SK-N-SH (cell line): ENCODE measurements at regions not wholly inside any gene's neighbourhood (a gene's known extent, or its start where the extent isn't known, plus 50 kb on each side); places are given as distances from the start of the nearest gene placed in this dataset.

ENCODE experiments used
- CTCF ChIA-PET: fragments of 300-600, 350-600 bp; formaldehyde crosslinking; extraction: SDS; loops from one replicate; lab custom pipeline; 2021; lab: Yijun Ruan, JAX
- POLR2A ChIA-PET: fragments of 350-600 bp; sonication (Branson Sonifier 250); formaldehyde crosslinking; extraction: SDS; loops from one replicate; lab custom pipeline; 2020; ENCODE audit warnings: antibody characterized with exemption, inconsistent platforms; lab: Yijun Ruan, JAX
- DNase-seq: peaks from one replicate; pipeline ENCODE4 v3.0.0; 2012
- H2AFZ ChIP-seq: fragments of 200-600 bp; sonication (generic); 2 replicates; pipeline ENCODE4 v1.8.1; 2016; ENCODE audit warnings: antibody characterized with exemption, mild to moderate bottlenecking, low read depth
- H3F3A ChIP-seq: fragments of 200-600 bp; sonication (generic); replicated peaks from 2 replicates; pipeline ENCODE3; 2016; ENCODE audit warnings: antibody characterized with exemption, mild to moderate bottlenecking; ENCODE audit not compliant: insufficient read depth
- H3K27ac ChIP-seq, 2 experiments: fragments of 200-500 bp in 1 of 2; fragments of 200-600 bp in 1 of 2; sonication (Bioruptor generic) in 1 of 2; sonication (generic), shearing (Covaris generic) in 1 of 2; 2 replicates each; pipeline versions ENCODE4 v1.5.1 to v1.6.1; 2014 to 2016; ENCODE audit warnings: low read depth in 2 of 2, inconsistent platforms in 1 of 2, low read length in 1 of 2, mild to moderate bottlenecking in 1 of 2, mixed read lengths in 1 of 2
- H3K27me3 ChIP-seq: fragments of 200-600 bp; sonication (generic), shearing (Covaris generic); 2 replicates; pipeline ENCODE4 v1.6.1; 2016; ENCODE audit warnings: mixed run types; ENCODE audit not compliant: insufficient read depth
- H3K36me3 ChIP-seq, 2 experiments: fragments of 200-500 bp in 1 of 2; fragments of 200-600 bp in 1 of 2; sonication (Bioruptor generic) in 1 of 2; sonication (generic) in 1 of 2; replicated peaks in 1 of 2; 2 replicates each; pipeline versions ENCODE3 to v1.5.1; 2014 to 2016; ENCODE audit warnings: low read length in 1 of 2, mild to moderate bottlenecking in 1 of 2; ENCODE audit not compliant: insufficient read depth in 2 of 2, control insufficient read depth in 1 of 2
- H3K4me1 ChIP-seq, 2 experiments: fragments of 200-500 bp in 1 of 2; fragments of 200-600 bp in 1 of 2; sonication (Bioruptor generic) in 1 of 2; sonication (generic), shearing (Covaris generic) in 1 of 2; 2 replicates each; pipeline versions ENCODE4 v1.5.1 to v1.6.1; 2014 to 2016; ENCODE audit warnings: low read depth in 1 of 2, low read length in 1 of 2, mixed run types in 1 of 2; ENCODE audit not compliant: insufficient read depth in 2 of 2, control insufficient read depth in 1 of 2
- H3K4me2 ChIP-seq: fragments of 200-600 bp; sonication (generic), shearing (Covaris generic); 2 replicates; pipeline ENCODE4 v1.6.1; 2017; ENCODE audit warnings: mixed run types
- H3K4me3 ChIP-seq, 2 experiments: fragments of 200-500 bp in 1 of 2; fragments of 200-600 bp in 1 of 2; sonication (Bioruptor generic) in 1 of 2; sonication (generic), shearing (Covaris generic) in 1 of 2; 2 replicates each; pipeline versions ENCODE4 v1.5.1 to v1.8.1; 2014 to 2016; ENCODE audit warnings: low read depth in 2 of 2, inconsistent platforms in 1 of 2, low read length in 1 of 2, mild to moderate bottlenecking in 1 of 2, mixed read lengths in 1 of 2, moderate library complexity in 1 of 2
- H3K79me2 ChIP-seq: fragments of 200-600 bp; sonication (generic); 2 replicates; pipeline ENCODE4 v1.8.1; 2017; ENCODE audit warnings: mild to moderate bottlenecking; ENCODE audit not compliant: insufficient read depth
- H3K9ac ChIP-seq: fragments of 200-600 bp; sonication (generic); 2 replicates; pipeline ENCODE4 v1.6.1; 2017; ENCODE audit warnings: mixed run types
- H3K9me2 ChIP-seq: fragments of 200-600 bp; sonication (generic); 2 replicates; pipeline ENCODE4 v1.6.1; 2017; ENCODE audit warnings: mixed run types
- H3K9me3 ChIP-seq: fragments of 200-600 bp; sonication (generic); 2 replicates; pipeline ENCODE4 v1.6.1; 2017; ENCODE audit warnings: mixed run types, mild to moderate bottlenecking, moderate library complexity
- H4K20me1 ChIP-seq: fragments of 200-600 bp; sonication (generic); 2 replicates; pipeline ENCODE4 v1.6.1; 2017; ENCODE audit warnings: mild to moderate bottlenecking, mixed run types; ENCODE audit not compliant: insufficient read depth
- CHD2 ChIP-seq: fragments of 150-350 bp; IDR thresholded peaks from 2 replicates; pipeline ENCODE4 v1.6.1; 2018; ENCODE audit warnings: low read length; ENCODE audit not compliant: partially characterized antibody
- JUND ChIP-seq: IDR thresholded peaks from 2 replicates; pipeline ENCODE4 v1.4.0; 2012
- MXI1 ChIP-seq: IDR thresholded peaks from 2 replicates; pipeline ENCODE4 v1.6.1; 2012; ENCODE audit warnings: mild to moderate bottlenecking, low read depth, low read length, improper control_type of control experiment
- SMC3 ChIP-seq: IDR thresholded peaks from 2 replicates; pipeline ENCODE4 v1.6.1; 2012; ENCODE audit warnings: low read depth, low read length, improper control_type of control experiment
- TAF1 ChIP-seq: IDR thresholded peaks from 2 replicates; pipeline ENCODE4 v1.6.1; 2012; ENCODE audit warnings: low read depth, mild to moderate bottlenecking, low read length, moderate library complexity, borderline replicate concordance
- WGBS: methylation state at CpG from one replicate; pipeline ENCODE4 v1.1.6; 2017; ENCODE audit warnings: low lambda C conversion rate; 5-methylcytosine and 5-hydroxymethylcytosine counted together
- TF ChIP-seq, protein P1 (sequence below): IDR thresholded peaks from 2 replicates; pipeline ENCODE4 v1.4.0; 2012; ENCODE audit warnings: low read depth, borderline replicate concordance
- TF ChIP-seq, protein P2 (sequence below): IDR thresholded peaks from 2 replicates; pipeline ENCODE4; 2012
- TF ChIP-seq, protein P3 (sequence below): fragments of 200-600 bp; sonication (generic); IDR thresholded peaks from 2 replicates; pipeline ENCODE4 v1.6.1; 2017; ENCODE audit warnings: antibody characterized with exemption, mild to moderate bottlenecking, moderate library complexity

DNA sequence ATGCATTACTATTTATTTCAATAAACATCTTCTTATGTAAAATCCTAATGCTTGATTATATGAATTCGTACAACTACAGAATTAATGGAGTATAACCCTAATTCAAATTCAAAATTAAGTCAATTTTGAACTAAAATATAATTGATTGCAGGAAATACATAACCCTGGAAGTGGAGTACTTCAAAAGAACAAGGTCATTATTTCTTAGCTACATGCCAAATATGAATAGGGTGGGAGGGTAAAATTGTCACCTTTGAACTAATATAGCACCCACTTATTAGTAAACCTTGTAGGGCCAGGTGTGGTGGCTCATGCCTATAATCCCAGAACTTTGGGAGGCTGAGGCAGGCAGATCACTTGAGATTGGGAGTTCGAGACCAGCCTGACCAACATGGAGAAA lies 895.4 kb upstream of the ACVR2A start:
- Histone ChIP-seq H3K79me2 (no peaks in the 10 kb centered on the region), H3K27ac (no peak overlapping the region), H3K4me3 (no peak overlapping the region), H3K9me2 (no peaks in the 10 kb centered on the region), H3K36me3 (no peaks in the 10 kb centered on the region), H3K9me3 (no peaks in the 10 kb centered on the region), H3K4me1 (no peaks in the 10 kb centered on the region), H3K9ac (no peak overlapping the region), H3F3A (no peaks in the 10 kb centered on the region), H3K27me3 (no peaks in the 10 kb centered on the region), H3K4me2 (no peak overlapping the region), H4K20me1 (no peaks in the 10 kb centered on the region), H2AFZ (no peak overlapping the region)
- WGBS = 32% methylated on average over 2 of the region's 2 CpGs
- ChIA-PET CTCF (interaction anchor here (1.6 kb wide), 1 partner anchor 19 kb away, joined by 3 read pairs; no protein-coding TSS in a partner anchor), POLR2A (no interaction called here)
- DNase-seq = no peak
- TF ChIP-seq TAF1 (no peak), JUND (no peak), SMC3 (no peak)
- TF ChIP-seq, protein P1, sequence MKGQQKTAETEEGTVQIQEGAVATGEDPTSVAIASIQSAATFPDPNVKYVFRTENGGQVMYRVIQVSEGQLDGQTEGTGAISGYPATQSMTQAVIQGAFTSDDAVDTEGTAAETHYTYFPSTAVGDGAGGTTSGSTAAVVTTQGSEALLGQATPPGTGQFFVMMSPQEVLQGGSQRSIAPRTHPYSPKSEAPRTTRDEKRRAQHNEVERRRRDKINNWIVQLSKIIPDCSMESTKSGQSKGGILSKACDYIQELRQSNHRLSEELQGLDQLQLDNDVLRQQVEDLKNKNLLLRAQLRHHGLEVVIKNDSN = no peak

DNA sequence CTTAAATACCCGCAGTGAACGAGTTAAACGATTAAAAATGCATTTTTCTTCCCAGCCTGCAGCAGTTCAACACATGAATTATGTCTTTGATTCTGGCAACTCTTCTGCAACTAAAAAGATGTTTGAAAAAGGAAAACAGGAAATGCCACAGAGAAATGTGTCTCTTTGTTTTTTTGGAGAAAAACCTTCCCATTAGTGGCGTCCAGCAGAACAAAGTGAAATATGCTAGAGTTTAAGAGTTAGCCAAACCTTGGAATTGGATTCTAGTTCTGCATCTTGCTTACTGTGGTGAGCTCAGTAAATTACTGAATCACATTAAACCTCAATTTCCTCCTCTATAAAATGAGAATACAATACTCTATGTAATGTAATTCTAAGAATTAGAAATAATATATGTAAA lies 900.2 kb upstream of the ACVR2A start:
- Histone ChIP-seq H3K27me3 (no peaks in the 10 kb centered on the region), H3K4me2 (no peak overlapping the region), H3K4me3 (no peak overlapping the region), H3F3A (no peaks in the 10 kb centered on the region), H4K20me1 (no peaks in the 10 kb centered on the region), H3K27ac (peak overlapping the region in 1 of 2 experiments; percentile 22; a peak in 1 of 4 replicates), H3K4me1 (no peaks in the 10 kb centered on the region; a peak in 2 of 4 replicates), H3K79me2 (no peaks in the 10 kb centered on the region), H3K9ac (no peak overlapping the region), H2AFZ (no peak overlapping the region), H3K9me2 (no peaks in the 10 kb centered on the region), H3K36me3 (no peaks in the 10 kb centered on the region), H3K9me3 (no peaks in the 10 kb centered on the region)
- ChIA-PET POLR2A (no interaction called here), CTCF (interaction anchor here (0.6 kb wide), 1 partner anchor 70 kb away, joined by 3 read pairs; no protein-coding TSS in a partner anchor)
- 15% methylated on average over 4 of the region's 4 CpGs for WGBS
- DNase-seq = no peak
- TF ChIP-seq TAF1 (no peak), JUND (no peak), CHD2 (no peak), MXI1 (no peak)
- TF ChIP-seq, protein P1 = no peak
- TF ChIP-seq, protein P2, sequence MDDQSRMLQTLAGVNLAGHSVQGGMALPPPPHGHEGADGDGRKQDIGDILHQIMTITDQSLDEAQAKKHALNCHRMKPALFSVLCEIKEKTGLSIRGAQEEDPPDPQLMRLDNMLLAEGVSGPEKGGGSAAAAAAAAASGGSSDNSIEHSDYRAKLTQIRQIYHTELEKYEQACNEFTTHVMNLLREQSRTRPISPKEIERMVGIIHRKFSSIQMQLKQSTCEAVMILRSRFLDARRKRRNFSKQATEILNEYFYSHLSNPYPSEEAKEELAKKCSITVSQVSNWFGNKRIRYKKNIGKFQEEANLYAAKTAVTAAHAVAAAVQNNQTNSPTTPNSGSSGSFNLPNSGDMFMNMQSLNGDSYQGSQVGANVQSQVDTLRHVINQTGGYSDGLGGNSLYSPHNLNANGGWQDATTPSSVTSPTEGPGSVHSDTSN = no peak
- TF ChIP-seq, protein P3, sequence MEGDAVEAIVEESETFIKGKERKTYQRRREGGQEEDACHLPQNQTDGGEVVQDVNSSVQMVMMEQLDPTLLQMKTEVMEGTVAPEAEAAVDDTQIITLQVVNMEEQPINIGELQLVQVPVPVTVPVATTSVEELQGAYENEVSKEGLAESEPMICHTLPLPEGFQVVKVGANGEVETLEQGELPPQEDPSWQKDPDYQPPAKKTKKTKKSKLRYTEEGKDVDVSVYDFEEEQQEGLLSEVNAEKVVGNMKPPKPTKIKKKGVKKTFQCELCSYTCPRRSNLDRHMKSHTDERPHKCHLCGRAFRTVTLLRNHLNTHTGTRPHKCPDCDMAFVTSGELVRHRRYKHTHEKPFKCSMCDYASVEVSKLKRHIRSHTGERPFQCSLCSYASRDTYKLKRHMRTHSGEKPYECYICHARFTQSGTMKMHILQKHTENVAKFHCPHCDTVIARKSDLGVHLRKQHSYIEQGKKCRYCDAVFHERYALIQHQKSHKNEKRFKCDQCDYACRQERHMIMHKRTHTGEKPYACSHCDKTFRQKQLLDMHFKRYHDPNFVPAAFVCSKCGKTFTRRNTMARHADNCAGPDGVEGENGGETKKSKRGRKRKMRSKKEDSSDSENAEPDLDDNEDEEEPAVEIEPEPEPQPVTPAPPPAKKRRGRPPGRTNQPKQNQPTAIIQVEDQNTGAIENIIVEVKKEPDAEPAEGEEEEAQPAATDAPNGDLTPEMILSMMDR = no peak
